ENCODE measurements at regions not wholly inside any gene's neighbourhood (a gene's known extent, or its start where the extent isn't known, plus 50 kb on each side); places are given as distances from the start of the nearest gene placed in this dataset.
A peak's percentile ranks its signal among the peaks of the same experiment; 100 is the strongest.

DNA sequence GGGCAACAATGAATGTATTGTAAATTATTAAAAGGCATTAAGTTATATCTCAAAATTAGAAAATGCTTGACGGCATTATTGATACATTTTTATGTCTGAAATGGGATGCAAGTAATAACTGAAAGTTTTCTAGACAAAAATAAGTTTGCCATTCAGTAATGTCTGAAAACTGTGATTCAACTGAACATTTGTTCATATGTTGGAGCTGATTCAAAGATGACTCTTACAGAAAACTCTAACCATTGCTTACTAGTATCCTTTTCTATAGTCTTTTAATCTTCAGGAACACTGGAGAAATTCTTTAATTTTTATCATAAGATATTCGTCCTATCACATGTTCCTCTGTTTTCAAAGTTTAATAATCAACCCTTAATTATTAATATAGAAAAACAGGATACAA is 71.1 kb upstream of the TFEC start:
- H3K36me3 Mint-ChIP-seq (ENCODE audit: low read depth), result no peaks in the 10 kb centered on the region
- no peak overlapping the region for H3K27ac Mint-ChIP-seq (ENCODE audit: unreplicated experiment)
- H3K27me3 Mint-ChIP-seq (ENCODE audit: low read depth), result peaks cover 6% of the 10 kb centered on the region
- TF ChIP-seq, protein P1, sequence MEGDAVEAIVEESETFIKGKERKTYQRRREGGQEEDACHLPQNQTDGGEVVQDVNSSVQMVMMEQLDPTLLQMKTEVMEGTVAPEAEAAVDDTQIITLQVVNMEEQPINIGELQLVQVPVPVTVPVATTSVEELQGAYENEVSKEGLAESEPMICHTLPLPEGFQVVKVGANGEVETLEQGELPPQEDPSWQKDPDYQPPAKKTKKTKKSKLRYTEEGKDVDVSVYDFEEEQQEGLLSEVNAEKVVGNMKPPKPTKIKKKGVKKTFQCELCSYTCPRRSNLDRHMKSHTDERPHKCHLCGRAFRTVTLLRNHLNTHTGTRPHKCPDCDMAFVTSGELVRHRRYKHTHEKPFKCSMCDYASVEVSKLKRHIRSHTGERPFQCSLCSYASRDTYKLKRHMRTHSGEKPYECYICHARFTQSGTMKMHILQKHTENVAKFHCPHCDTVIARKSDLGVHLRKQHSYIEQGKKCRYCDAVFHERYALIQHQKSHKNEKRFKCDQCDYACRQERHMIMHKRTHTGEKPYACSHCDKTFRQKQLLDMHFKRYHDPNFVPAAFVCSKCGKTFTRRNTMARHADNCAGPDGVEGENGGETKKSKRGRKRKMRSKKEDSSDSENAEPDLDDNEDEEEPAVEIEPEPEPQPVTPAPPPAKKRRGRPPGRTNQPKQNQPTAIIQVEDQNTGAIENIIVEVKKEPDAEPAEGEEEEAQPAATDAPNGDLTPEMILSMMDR (IDR thresholded peaks at IDR 0.05), result no peak
- no peak overlapping the region for H3K4me3 Mint-ChIP-seq (ENCODE audit: unreplicated experiment)
- no peak for DNase-seq (ENCODE audit: low spot score)
- H3K4me1 Mint-ChIP-seq (ENCODE audit: low read depth), result no peaks in the 10 kb centered on the region
- no peaks in the 10 kb centered on the region for H3K9me3 Mint-ChIP-seq (ENCODE audit: low read depth)

GRCh38 chr7:116111475-116111874 is 80.9 kb upstream of the TFEC start:
- TF ChIP-seq, protein P1 (IDR thresholded peaks at IDR 0.05), result no peak
- Mint-ChIP-seq H3K36me3 (ENCODE audit: low read depth) (peaks cover 4% of the 10 kb centered on the region), H3K27ac (ENCODE audit: unreplicated experiment) (no peak overlapping the region), H3K27me3 (ENCODE audit: low read depth) (peaks cover 2% of the 10 kb centered on the region), H3K9me3 (ENCODE audit: low read depth) (peaks cover 12% of the 10 kb centered on the region), H3K4me3 (ENCODE audit: unreplicated experiment) (no peak overlapping the region), H3K4me1 (ENCODE audit: low read depth) (no peaks in the 10 kb centered on the region)
- no peak for DNase-seq (ENCODE audit: low spot score)

- H3K4me1 Mint-ChIP-seq (ENCODE audit: low read depth), result no peaks in the 10 kb centered on the region
- H3K36me3 Mint-ChIP-seq (ENCODE audit: low read depth), result peaks cover 4% of the 10 kb centered on the region
- no peak overlapping the region for H3K27ac Mint-ChIP-seq (ENCODE audit: unreplicated experiment)
- TF ChIP-seq, protein P1 (IDR thresholded peaks at IDR 0.05), result no peak
- peaks cover 2% of the 10 kb centered on the region for H3K27me3 Mint-ChIP-seq (ENCODE audit: low read depth)
- peaks cover 12% of the 10 kb centered on the region for H3K9me3 Mint-ChIP-seq (ENCODE audit: low read depth)
- no peak overlapping the region for H3K4me3 Mint-ChIP-seq (ENCODE audit: unreplicated experiment)
- no peak for DNase-seq (ENCODE audit: low spot score)
These were observed 82.7 kb upstream of the TFEC start for GRCh38 chr7:116113310-116113709.

- Mint-ChIP-seq H3K4me1 (ENCODE audit: low read depth) (no peaks in the 10 kb centered on the region), H3K36me3 (ENCODE audit: low read depth) (no peaks in the 10 kb centered on the region), H3K27ac (ENCODE audit: unreplicated experiment) (no peak overlapping the region), H3K27me3 (ENCODE audit: low read depth) (peaks cover 13% of the 10 kb centered on the region), H3K4me3 (ENCODE audit: unreplicated experiment) (no peak overlapping the region), H3K9me3 (ENCODE audit: low read depth) (no peaks in the 10 kb centered on the region)
- no peak for DNase-seq (ENCODE audit: low spot score)
- TF ChIP-seq, protein P1 (IDR thresholded peaks at IDR 0.05), result no peak
These were observed 89.5 kb upstream of the TES start for GRCh38 chr7:116120839-116121238.

GRCh38 chr7:116122972-116123595 is 87.3 kb upstream of the TES start:
- H3K27me3 Mint-ChIP-seq (ENCODE audit: low read depth), result peaks cover 13% of the 10 kb centered on the region
- no peaks in the 10 kb centered on the region for H3K4me1 Mint-ChIP-seq (ENCODE audit: low read depth)
- TF ChIP-seq, protein P1 (IDR thresholded peaks at IDR 0.05), result peak; percentile 89
- peaks cover 5% of the 10 kb centered on the region for H3K9me3 Mint-ChIP-seq (ENCODE audit: low read depth)
- peaks cover 2% of the 10 kb centered on the region for H3K36me3 Mint-ChIP-seq (ENCODE audit: low read depth)
- no peak overlapping the region for H3K27ac Mint-ChIP-seq (ENCODE audit: unreplicated experiment)
- DNase-seq (ENCODE audit: low spot score), result no peak
- no peak overlapping the region for H3K4me3 Mint-ChIP-seq (ENCODE audit: unreplicated experiment)

All from chondrocyte (in vitro differentiated cells).